GM12873 (cell line): ENCODE measurements at regions not wholly inside any gene's neighbourhood (a gene's known extent, or its start where the extent isn't known, plus 50 kb on each side); places are given as distances from the start of the nearest gene placed in this dataset.

Source experiments
- CTCF ChIP-seq: IDR thresholded peaks from 2 replicates; pipeline ENCODE4 v1.5.1; 2012; ENCODE audit warnings: low read depth, mild to moderate bottlenecking, moderate library complexity, low read length, control low read depth; ENCODE audit not compliant: insufficient read depth; ENCODE audit errors: missing control alignments

- TF ChIP-seq CTCF, result no peak
Observed at GRCh38 chr14:97177635-97178034, 380.5 kb downstream of the VRK1 start.

GRCh38 chr14:97178781-97179180 lies 381.6 kb downstream of the VRK1 start:
- no peak for TF ChIP-seq CTCF

GRCh38 chr14:97179573-97179972 lies 382.4 kb downstream of the VRK1 start:
- TF ChIP-seq CTCF, result no peak

GRCh38 chr14:97180304-97181200 lies 383.4 kb downstream of the VRK1 start:
- no peak for TF ChIP-seq CTCF

- TF ChIP-seq CTCF, result peak; percentile 50
Observed at GRCh38 chr14:97185186-97185585, 388.0 kb downstream of the VRK1 start.

- no peak for TF ChIP-seq CTCF
Observed at GRCh38 chr14:97187916-97188315, 390.7 kb downstream of the VRK1 start.

- TF ChIP-seq CTCF, result no peak
Observed at GRCh38 chr14:97196336-97196735, 399.2 kb downstream of the VRK1 start.
